T-helper 2 cell treated with Interferon-gamma antibody and Interleukin-4, amounts not matched to agents 5 μg/mL and 100 μg/mL, for 36 hours (primary cell): ENCODE measurements at regions not wholly inside any gene's neighbourhood (a gene's known extent, or its start where the extent isn't known, plus 50 kb on each side); places are given as distances from the start of the nearest gene placed in this dataset.
"Not testable (repeated sequence)": the region's sequence is repeated elsewhere in the genome, so short reads cannot be mapped to it uniquely, and the experiment has no call there.

Experiments
- DNase-seq: peaks from one replicate; pipeline ENCODE4 v3.0.0; 2021; ENCODE audit warnings: low spot score
- H3K27ac Mint-ChIP-seq: one replicate; pipeline ENCODE4 v1.8.0; 2021; ENCODE audit warnings: mild to moderate bottlenecking, mixed read lengths
- H3K27me3 Mint-ChIP-seq: one replicate; pipeline ENCODE4 v1.8.0; 2021; ENCODE audit warnings: low read depth, mixed read lengths
- H3K36me3 Mint-ChIP-seq: one replicate; pipeline ENCODE4 v1.8.0; 2021; ENCODE audit warnings: low read depth, mixed read lengths
- H3K4me1 Mint-ChIP-seq: one replicate; pipeline ENCODE4 v1.8.0; 2021; ENCODE audit warnings: low read depth, mixed read lengths
- H3K4me3 Mint-ChIP-seq: one replicate; pipeline ENCODE4 v1.8.0; 2022; ENCODE audit warnings: mild to moderate bottlenecking, moderate library complexity, mixed read lengths
- H3K9me3 Mint-ChIP-seq: one replicate; pipeline ENCODE4 v1.8.0; 2021; ENCODE audit warnings: mixed read lengths

DNA sequence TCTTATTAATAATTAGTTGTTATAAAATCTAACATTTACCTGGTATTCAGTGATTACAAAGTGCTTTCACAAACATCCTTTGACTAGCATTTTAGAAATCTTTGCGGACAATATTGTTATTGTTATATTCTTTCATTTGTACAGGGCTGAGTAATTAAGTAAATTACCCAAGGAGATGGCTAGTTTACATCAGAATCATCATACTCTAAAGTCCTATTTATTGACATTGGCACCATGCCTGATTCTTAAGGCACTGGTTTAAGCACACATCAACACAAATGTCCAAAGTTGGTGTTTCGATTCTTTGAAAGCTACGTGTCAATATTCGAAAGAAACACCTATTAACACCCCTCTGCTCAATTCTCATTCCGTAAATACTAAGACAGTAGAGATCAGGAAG lies 424.6 kb upstream of the CHRM3 start:
- H3K4me3 Mint-ChIP-seq: no peak overlapping the region
- no peaks in the 10 kb centered on the region for H3K4me1 Mint-ChIP-seq

DNA sequence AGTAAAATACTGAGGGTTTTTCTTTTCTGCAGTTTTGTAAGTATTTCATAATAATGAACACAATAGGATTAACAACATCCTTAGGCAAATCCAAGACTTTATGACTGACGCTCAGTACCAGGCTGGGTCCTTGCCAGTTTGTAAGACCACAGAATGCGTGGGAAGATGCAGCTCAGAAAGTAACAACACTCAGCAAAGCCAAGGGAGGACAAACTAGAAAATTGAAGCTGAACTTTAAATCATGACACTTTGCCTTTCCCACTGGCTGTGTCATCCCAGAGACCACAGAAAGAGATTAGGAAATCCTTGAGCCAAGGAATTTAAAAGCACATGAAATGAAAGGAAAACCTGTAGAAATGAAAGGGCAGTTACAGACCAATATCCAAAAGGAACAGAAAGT lies 426.3 kb upstream of the CHRM3 start:
- Mint-ChIP-seq H3K4me3 (no peak overlapping the region), H3K27me3 (no peaks in the 10 kb centered on the region), H3K9me3 (peaks cover 27% of the 10 kb centered on the region), H3K4me1 (no peaks in the 10 kb centered on the region), H3K27ac (no peak overlapping the region), H3K36me3 (no peaks in the 10 kb centered on the region)
- no peak for DNase-seq

More for the DNA sequence above, 424.6 kb upstream of the CHRM3 start:
- peaks cover 31% of the 10 kb centered on the region for H3K9me3 Mint-ChIP-seq
- no peak overlapping the region for H3K27ac Mint-ChIP-seq
- H3K36me3 Mint-ChIP-seq: no peaks in the 10 kb centered on the region
- no peaks in the 10 kb centered on the region for H3K27me3 Mint-ChIP-seq
- no peak for DNase-seq

DNA sequence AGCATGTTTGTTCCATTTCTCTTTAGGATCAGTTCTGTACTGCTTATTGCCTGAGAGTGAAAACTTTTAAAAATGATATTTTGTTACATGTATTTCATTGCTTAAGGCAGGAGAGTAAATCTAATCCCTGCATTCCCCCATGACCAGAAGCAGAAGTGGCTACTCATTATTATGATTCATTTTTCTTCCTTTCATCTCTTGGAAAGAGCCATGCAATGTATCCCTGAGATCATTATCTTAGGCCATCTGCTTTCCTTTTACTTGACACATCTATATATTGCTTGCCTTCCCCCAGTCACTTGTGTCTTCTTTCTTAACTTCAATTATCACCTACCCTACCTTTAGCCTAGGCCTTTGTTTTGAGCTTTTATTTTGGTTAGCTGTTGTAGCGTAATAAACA lies 430.4 kb upstream of the CHRM3 start:
- no peaks in the 10 kb centered on the region for H3K4me1 Mint-ChIP-seq
- H3K27me3 Mint-ChIP-seq: no peaks in the 10 kb centered on the region
- H3K27ac Mint-ChIP-seq: no peak overlapping the region
- no peaks in the 10 kb centered on the region for H3K36me3 Mint-ChIP-seq
- peaks cover 9% of the 10 kb centered on the region for H3K9me3 Mint-ChIP-seq
- no peak for DNase-seq
- no peak overlapping the region for H3K4me3 Mint-ChIP-seq

DNA sequence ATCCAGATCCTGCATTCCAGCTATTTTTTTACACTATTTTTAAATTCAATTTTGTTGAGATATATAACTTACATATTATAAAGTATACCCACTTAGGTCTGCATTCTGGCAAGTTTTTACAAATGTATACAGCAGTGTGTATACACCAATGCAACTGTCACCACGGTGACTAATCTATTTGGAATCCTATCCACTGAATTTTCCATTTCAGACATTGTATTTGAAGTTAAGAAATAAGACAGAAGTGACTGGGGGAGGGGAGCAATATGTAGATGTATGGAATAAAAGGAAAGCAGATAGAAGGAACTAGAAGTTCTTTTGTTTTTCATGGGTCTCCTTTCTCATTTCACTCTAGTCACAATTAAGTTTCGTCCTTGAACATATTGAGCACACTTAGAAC lies 431.5 kb upstream of the CHRM3 start:
- H3K4me3 Mint-ChIP-seq: no peak overlapping the region
- no peak for DNase-seq
- H3K9me3 Mint-ChIP-seq: no peaks in the 10 kb centered on the region
- H3K27me3 Mint-ChIP-seq: no peaks in the 10 kb centered on the region
- H3K4me1 Mint-ChIP-seq: no peaks in the 10 kb centered on the region
- no peaks in the 10 kb centered on the region for H3K36me3 Mint-ChIP-seq
- H3K27ac Mint-ChIP-seq: no peak overlapping the region

DNA sequence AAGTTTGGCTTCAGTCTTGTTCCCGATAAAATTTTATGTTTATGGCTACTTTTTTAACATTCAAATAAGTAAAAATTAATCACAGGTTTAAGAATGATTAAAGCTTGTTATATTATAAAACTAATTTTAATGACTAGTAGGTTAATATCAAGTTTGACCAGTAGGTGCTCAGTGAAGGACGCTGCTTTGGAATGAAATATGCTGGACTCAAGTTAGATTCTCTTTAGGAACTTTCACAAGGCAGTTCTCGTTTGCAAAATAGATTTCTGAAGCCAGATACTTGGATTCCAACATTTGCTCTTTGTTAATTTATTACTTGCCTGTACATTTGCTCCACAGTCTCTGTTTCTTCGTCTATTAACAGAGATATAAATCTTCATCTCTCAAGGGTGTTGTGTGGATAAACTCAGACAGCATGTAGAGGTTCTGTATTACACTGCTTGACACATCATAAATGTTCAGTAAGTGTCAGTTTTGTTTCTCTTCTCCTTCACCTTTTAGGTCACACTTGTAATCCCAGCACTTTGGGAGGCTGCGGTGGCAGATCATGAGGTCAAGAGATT lies 432.8 kb upstream of the CHRM3 start:
- H3K4me1 Mint-ChIP-seq: no peaks in the 10 kb centered on the region
- H3K4me3 Mint-ChIP-seq: no peak overlapping the region
- H3K27ac Mint-ChIP-seq: no peak overlapping the region
- no peaks in the 10 kb centered on the region for H3K27me3 Mint-ChIP-seq
- no peaks in the 10 kb centered on the region for H3K9me3 Mint-ChIP-seq
- DNase-seq: no peak
- H3K36me3 Mint-ChIP-seq: no peaks in the 10 kb centered on the region

DNA sequence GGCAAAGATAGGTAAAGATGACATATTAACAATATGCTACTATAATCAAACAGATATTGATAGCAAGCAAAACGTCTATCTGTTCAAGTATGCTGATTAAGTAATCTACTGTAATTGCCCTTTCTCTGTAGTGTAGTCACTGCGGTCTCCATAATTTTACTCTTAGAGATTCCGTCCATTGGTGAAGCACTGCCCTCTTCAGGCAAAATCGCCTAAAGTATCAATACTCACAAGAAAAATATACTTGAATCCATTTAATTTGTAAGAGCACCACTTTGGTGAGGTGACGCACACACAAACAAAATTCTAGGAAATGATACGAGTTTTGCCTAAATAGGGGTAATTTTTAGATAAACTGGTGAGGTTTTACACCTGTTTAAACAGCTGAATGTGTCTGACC lies 434.6 kb upstream of the CHRM3 start:
- Mint-ChIP-seq H3K4me1 (no peaks in the 10 kb centered on the region), H3K27ac (no peak overlapping the region), H3K36me3 (no peaks in the 10 kb centered on the region), H3K27me3 (no peaks in the 10 kb centered on the region), H3K4me3 (no peak overlapping the region), H3K9me3 (no peaks in the 10 kb centered on the region)
- no peak for DNase-seq

DNA sequence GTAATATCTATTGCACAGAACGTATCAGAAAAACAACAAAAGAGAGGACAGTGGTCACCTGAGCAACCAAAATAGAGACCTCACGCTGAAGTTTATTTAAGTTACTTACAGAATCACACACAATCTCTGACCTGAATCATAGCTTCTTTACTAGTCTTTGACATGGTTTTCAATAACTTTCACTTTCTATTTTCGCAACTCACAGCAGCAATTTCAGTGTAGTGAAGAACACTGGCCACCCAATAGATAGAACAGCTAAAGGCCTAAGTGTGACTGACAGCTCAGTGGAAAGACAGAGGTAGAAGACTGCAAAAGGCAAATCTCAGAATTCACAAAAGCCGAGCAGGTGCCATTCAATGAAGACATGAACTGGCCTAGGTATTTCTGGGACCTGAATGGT lies 435.6 kb upstream of the CHRM3 start:
- Mint-ChIP-seq H3K4me3 (no peak overlapping the region), H3K27ac (no peak overlapping the region), H3K9me3 (no peaks in the 10 kb centered on the region), H3K4me1 (no peaks in the 10 kb centered on the region), H3K27me3 (no peaks in the 10 kb centered on the region), H3K36me3 (no peaks in the 10 kb centered on the region)
- no peak for DNase-seq

DNA sequence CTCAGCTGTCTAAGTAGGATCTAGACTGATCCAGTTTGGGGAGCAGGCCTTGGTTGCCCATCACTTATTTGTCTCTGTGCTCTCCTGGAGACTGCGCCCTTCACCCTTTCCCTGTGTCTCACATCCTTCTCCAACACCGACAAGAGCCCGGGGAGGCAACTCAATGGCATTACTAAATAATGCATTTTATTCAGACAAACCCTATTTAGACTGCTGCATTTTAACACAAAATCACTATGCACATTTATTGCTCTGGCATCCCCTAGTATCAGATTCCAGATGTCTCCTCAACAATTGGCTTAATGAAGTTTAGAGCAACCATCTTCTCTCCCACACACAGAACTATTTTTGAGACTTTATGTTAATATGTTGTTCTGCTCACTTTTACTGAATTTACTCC lies 436.4 kb upstream of the CHRM3 start:
- Mint-ChIP-seq H3K4me1 (no peaks in the 10 kb centered on the region), H3K27ac (no peak overlapping the region), H3K4me3 (no peak overlapping the region), H3K27me3 (no peaks in the 10 kb centered on the region), H3K36me3 (no peaks in the 10 kb centered on the region), H3K9me3 (no peaks in the 10 kb centered on the region)
- DNase-seq: no peak

DNA sequence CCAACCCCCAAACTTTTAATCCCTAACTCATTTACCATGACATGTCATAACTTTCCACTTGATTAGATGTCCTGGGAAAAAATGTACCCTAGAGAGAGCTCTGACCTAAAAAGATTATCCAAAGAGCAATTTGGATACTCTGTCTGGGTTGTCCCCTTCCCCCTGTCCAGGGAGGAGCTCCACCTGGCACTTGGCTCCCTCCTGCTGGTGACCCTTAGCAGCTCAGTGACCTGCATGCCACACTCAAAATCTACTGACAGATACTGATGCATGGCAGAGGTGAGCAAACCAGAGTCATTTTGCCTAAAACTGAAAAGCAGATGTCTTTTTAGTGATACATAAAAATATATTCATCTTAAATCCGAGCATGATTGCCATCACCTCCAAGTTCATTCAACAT lies 442.3 kb upstream of the CHRM3 start:
- DNase-seq: no peak
- H3K36me3 Mint-ChIP-seq: no peaks in the 10 kb centered on the region
- peaks cover 13% of the 10 kb centered on the region for H3K9me3 Mint-ChIP-seq
- H3K4me1 Mint-ChIP-seq: no peaks in the 10 kb centered on the region
- H3K27me3 Mint-ChIP-seq: no peaks in the 10 kb centered on the region
- H3K4me3 Mint-ChIP-seq: no peak overlapping the region
- no peak overlapping the region for H3K27ac Mint-ChIP-seq

DNA sequence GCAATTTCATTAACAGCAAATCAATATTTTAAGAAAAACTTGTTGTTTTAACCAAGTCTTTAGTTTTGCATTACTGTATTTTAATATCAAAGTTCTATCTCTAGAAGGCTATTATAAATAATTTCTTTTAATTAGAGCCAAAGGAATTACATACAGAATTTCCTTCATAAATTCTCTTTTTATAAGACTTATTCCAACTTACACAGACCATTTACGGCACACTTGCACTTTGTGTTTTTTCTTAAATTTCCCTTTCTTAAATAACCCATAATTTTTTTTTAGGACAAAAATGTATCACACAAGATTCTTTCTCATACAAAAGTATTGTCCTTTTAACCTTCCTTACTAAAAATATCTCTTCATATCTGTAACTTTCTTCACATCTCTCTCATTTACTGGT lies 458.5 kb upstream of the CHRM3 start:
- Mint-ChIP-seq H3K4me1 (no peaks in the 10 kb centered on the region), H3K9me3 (peaks cover 19% of the 10 kb centered on the region), H3K4me3 (no peak overlapping the region), H3K36me3 (no peaks in the 10 kb centered on the region), H3K27me3 (no peaks in the 10 kb centered on the region), H3K27ac (no peak overlapping the region)
- DNase-seq: no peak

DNA sequence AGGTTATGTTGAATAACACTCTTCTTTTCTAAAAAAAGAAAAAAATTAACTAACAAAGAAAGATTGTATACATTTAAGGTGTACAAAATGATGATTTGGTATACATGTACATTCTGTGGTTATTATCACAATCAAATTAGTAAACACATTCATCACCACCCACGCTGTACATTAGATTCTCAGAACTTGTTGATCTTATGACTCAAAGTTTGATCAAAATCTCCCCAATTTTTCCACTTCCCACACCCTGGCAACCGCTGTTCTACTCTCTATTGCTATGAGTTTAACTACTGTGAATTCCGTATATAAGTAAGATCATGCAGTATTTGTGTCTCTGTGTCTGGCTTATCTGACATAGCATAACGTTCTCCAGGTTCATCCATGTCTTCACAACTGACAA lies 469.5 kb upstream of the CHRM3 start:
- H3K36me3 Mint-ChIP-seq: no peaks in the 10 kb centered on the region
- no peak overlapping the region for H3K27ac Mint-ChIP-seq
- no peak overlapping the region for H3K4me3 Mint-ChIP-seq
- no peak for DNase-seq
- no peaks in the 10 kb centered on the region for H3K27me3 Mint-ChIP-seq
- peaks cover 14% of the 10 kb centered on the region for H3K9me3 Mint-ChIP-seq
- no peaks in the 10 kb centered on the region for H3K4me1 Mint-ChIP-seq

DNA sequence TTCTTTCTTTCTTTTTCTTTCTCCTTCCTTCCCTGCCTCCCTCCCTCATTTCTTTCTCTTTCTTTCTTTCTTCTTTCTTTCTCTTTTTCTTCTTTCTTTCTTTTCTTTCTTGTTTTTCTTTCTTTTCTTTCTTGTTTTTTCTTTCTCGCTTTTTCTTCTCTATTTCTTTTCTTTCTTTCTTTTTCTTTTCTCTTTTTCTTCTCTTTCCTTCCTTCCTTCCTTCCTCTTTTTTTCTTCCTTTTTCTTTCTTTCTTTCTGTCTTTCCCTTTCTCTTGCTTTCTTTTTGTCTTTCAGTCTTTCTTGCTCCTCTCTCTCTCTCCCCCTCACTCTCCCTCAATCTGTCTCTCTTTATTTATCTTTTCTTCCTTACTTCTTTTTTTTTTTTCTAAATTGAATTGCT lies 472.0 kb upstream of the CHRM3 start:
- H3K4me1 Mint-ChIP-seq: no peaks in the 10 kb centered on the region
- no peak overlapping the region for H3K4me3 Mint-ChIP-seq
- no peaks in the 10 kb centered on the region for H3K27me3 Mint-ChIP-seq
- H3K36me3 Mint-ChIP-seq: no peaks in the 10 kb centered on the region
- no peak overlapping the region for H3K27ac Mint-ChIP-seq
- no peak for DNase-seq
- H3K9me3 Mint-ChIP-seq: peaks cover 23% of the 10 kb centered on the region

DNA sequence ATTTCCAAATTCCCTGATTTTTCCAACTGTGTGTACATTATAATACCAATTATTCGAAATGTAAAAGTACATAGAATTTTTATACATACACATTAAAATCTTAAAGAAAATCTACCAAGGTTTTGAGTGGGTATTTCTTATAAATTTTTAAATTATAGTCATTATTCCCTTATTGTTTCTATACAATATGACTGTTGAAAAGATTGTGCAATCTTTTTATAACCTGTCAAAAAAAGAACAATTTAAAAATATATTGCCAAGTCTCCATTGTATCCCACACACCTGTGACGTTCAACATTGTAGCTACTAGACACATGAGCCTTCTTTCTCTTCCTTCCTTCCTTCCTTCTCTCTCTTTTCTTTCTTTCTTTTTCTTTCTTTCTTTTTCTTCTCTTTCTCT lies 473.2 kb upstream of the CHRM3 start:
- Mint-ChIP-seq H3K27ac (no peak overlapping the region), H3K36me3 (no peaks in the 10 kb centered on the region), H3K4me3 (no peak overlapping the region), H3K27me3 (no peaks in the 10 kb centered on the region), H3K4me1 (no peaks in the 10 kb centered on the region), H3K9me3 (peaks cover 24% of the 10 kb centered on the region)
- DNase-seq: no peak

DNA sequence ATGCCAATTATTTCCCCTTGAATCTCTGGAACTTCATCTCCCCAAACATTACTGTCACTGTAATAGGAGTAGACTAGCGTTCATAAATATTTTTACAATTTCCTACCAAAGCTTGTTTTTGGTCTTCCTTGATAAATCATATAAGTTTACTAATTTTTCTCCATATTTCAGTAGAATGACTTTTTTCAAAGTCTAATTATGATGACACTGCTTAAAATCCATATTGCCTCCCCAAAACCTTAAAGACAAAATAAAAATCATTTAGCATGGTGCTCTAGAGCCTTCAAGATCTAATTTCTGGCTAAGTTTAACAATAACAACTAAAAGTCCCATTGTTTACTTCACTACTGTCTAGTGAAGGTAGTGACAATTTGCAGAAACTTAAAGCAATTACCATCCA lies 474.2 kb upstream of the CHRM3 start:
- Mint-ChIP-seq H3K4me3 (no peak overlapping the region), H3K9me3 (peaks cover 22% of the 10 kb centered on the region), H3K27ac (no peak overlapping the region), H3K27me3 (no peaks in the 10 kb centered on the region), H3K36me3 (no peaks in the 10 kb centered on the region), H3K4me1 (no peaks in the 10 kb centered on the region)
- DNase-seq: no peak

DNA sequence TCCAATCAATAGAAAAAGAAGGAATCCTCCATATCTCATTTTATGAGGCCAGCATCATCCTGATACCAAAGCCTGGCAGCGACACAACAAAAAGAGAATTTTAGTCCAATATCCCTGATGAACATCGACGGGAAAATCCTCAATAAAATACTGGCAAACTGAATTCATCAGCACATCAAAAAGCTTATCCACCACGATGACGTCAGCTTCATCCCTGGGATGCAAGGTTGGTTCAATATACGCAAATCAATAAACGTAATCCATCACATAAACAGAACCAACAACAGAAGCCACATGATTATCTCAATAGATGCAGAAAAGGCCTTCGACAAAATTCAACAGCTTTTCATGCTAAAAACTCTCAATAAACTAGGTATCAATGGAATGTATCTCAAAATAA lies 483.6 kb upstream of the CHRM3 start:
- H3K4me1 Mint-ChIP-seq, H3K36me3 Mint-ChIP-seq, DNase-seq, H3K27me3 Mint-ChIP-seq, H3K27ac Mint-ChIP-seq, H3K4me3 Mint-ChIP-seq: not testable (repeated sequence)
- H3K9me3 Mint-ChIP-seq: peaks cover 22% of the 10 kb centered on the region
